Breast epithelium (tissue), 3 donors: ENCODE measurements at regions not wholly inside any gene's neighbourhood (a gene's known extent, or its start where the extent isn't known, plus 50 kb on each side); places are given as distances from the start of the nearest gene placed in this dataset.

ENCODE experiments used
- CTCF ChIP-seq, 3 donors: fragments of 450-650 bp; IDR thresholded peaks; one replicate each; pipeline ENCODE4 v1.5.1; 2016 to 2017; ENCODE audit warnings: antibody characterized with exemption in 3 of 3, mild to moderate bottlenecking in 3 of 3, moderate library complexity in 3 of 3
- POLR2A ChIP-seq: fragments of 450-650 bp; IDR thresholded peaks from one replicate; pipeline ENCODE4 v1.6.1; 2016; ENCODE audit warnings: antibody characterized with exemption, mild to moderate bottlenecking, moderate library complexity

GRCh38 chr12:91991399-91992187, 154.1 kb downstream of the BTG1 start:
- TF ChIP-seq CTCF (IDR thresholded peaks at IDR 0.05): no peak
- TF ChIP-seq POLR2A: no peak
